ENCODE measurements at regions not wholly inside any gene's neighbourhood (a gene's known extent, or its start where the extent isn't known, plus 50 kb on each side); places are given as distances from the start of the nearest gene placed in this dataset.

GRCh38 chr2:145197944-145198343, 678.0 kb upstream of the ZEB2 start:
- in situ Hi-C loops (cut with MboI; ENCODE audit: low sequenced_read_pairs) = no loop called here

GRCh38 chr2:145194673-145195072, 674.8 kb upstream of the ZEB2 start:
- in situ Hi-C loops (cut with MboI; ENCODE audit: low sequenced_read_pairs) = no loop called here

- in situ Hi-C loops (cut with MboI; ENCODE audit: low sequenced_read_pairs) = no loop called here
Measured at GRCh38 chr2:145190031-145190703, 670.2 kb upstream of the ZEB2 start.

- in situ Hi-C loops (cut with MboI; ENCODE audit: low sequenced_read_pairs) = no loop called here
Measured at GRCh38 chr2:145186303-145186702, 666.4 kb upstream of the ZEB2 start.

GRCh38 chr2:145185696-145186095, 665.8 kb upstream of the ZEB2 start:
- in situ Hi-C loops (cut with MboI; ENCODE audit: low sequenced_read_pairs) = no loop called here

- in situ Hi-C loops (cut with MboI; ENCODE audit: low sequenced_read_pairs) = no loop called here
Measured at GRCh38 chr2:145184741-145185651, 665.1 kb upstream of the ZEB2 start.

- in situ Hi-C loops (cut with MboI; ENCODE audit: low sequenced_read_pairs) = no loop called here
Measured at GRCh38 chr2:145169285-145169684, 649.4 kb upstream of the ZEB2 start.

- in situ Hi-C loops (cut with MboI; ENCODE audit: low sequenced_read_pairs) = no loop called here
Measured at GRCh38 chr2:145168091-145168490, 648.2 kb upstream of the ZEB2 start.

- in situ Hi-C loops (cut with MboI; ENCODE audit: low sequenced_read_pairs) = no loop called here
Measured at GRCh38 chr2:145166731-145167302, 646.9 kb upstream of the ZEB2 start.

GRCh38 chr2:145161656-145162055, 641.7 kb upstream of the ZEB2 start:
- in situ Hi-C loops (cut with MboI; ENCODE audit: low sequenced_read_pairs) = no loop called here

- in situ Hi-C loops (cut with MboI; ENCODE audit: low sequenced_read_pairs) = no loop called here
Measured at GRCh38 chr2:145160855-145161254, 640.9 kb upstream of the ZEB2 start.

GRCh38 chr2:145159676-145160075, 639.8 kb upstream of the ZEB2 start:
- in situ Hi-C loops (cut with MboI; ENCODE audit: low sequenced_read_pairs) = no loop called here

GRCh38 chr2:145157741-145158591, 638.0 kb upstream of the ZEB2 start:
- in situ Hi-C loops (cut with MboI; ENCODE audit: low sequenced_read_pairs) = no loop called here

GRCh38 chr2:145157036-145157675, 637.2 kb upstream of the ZEB2 start:
- in situ Hi-C loops (cut with MboI; ENCODE audit: low sequenced_read_pairs) = no loop called here

GRCh38 chr2:145156199-145156598, 636.3 kb upstream of the ZEB2 start:
- in situ Hi-C loops (cut with MboI; ENCODE audit: low sequenced_read_pairs) = no loop called here

GRCh38 chr2:145155196-145155595, 635.3 kb upstream of the ZEB2 start:
- in situ Hi-C loops (cut with MboI; ENCODE audit: low sequenced_read_pairs) = no loop called here

- in situ Hi-C loops (cut with MboI; ENCODE audit: low sequenced_read_pairs) = no loop called here
Measured at GRCh38 chr2:145154731-145155130, 634.8 kb upstream of the ZEB2 start.

GRCh38 chr2:145146691-145147090, 626.8 kb upstream of the ZEB2 start:
- in situ Hi-C loops (cut with MboI; ENCODE audit: low sequenced_read_pairs) = no loop called here

- in situ Hi-C loops (cut with MboI; ENCODE audit: low sequenced_read_pairs) = no loop called here
Measured at GRCh38 chr2:145144131-145144728, 624.3 kb upstream of the ZEB2 start.

- in situ Hi-C loops (cut with MboI; ENCODE audit: low sequenced_read_pairs) = no loop called here
Measured at GRCh38 chr2:145141981-145142380, 622.1 kb upstream of the ZEB2 start.
